HepG2 (cell line): ENCODE measurements at regions not wholly inside any gene's neighbourhood (a gene's known extent, or its start where the extent isn't known, plus 50 kb on each side); places are given as distances from the start of the nearest gene placed in this dataset.

ENCODE experiments used
- ATAC-seq: fragments of 200-7000 bp; cut with Tn5 transposase; 3 replicates; pipeline ENCODE4 v1.9.1; 2020; ENCODE audit warnings: mild to moderate bottlenecking, moderate library complexity
- BruUV-seq: library from RNA; stranded (reverse); fragments of 400-500 nt; replicated peaks from 2 replicates; lab custom pipeline; 2021; lab: Mats Ljungman, UMichigan
- CTCF ChIA-PET: fragments of 300-600 bp; formaldehyde crosslinking; extraction: SDS; loops from one replicate; lab custom pipeline; 2021; ENCODE audit warnings: low total read pairs, inconsistent platforms, low intra/inter-chr PET ratio; lab: Yijun Ruan, JAX
- POLR2A ChIA-PET: fragments of 350-600 bp; sonication (Branson Sonifier 250); formaldehyde crosslinking; loops from one replicate; lab custom pipeline; 2020; ENCODE audit warnings: antibody characterized with exemption, inconsistent platforms; lab: Yijun Ruan, JAX
- DNase-seq: peaks from one replicate; pipeline ENCODE4 v3.0.0-alpha.2; 2015; ENCODE audit warnings: low spot score
- FAIRE-seq: peaks from 3 replicates; lab custom pipeline; 2011; peaks lifted over from hg19 to GRCh38; lab: Jason Lieb, UNC
- H2AFZ ChIP-seq: one replicate; pipeline ENCODE4 v1.6.1; 2011; ENCODE audit warnings: low read length, inconsistent platforms
- H3K27ac ChIP-seq: fragments of 300-600 bp; 3 replicates; pipeline ENCODE4 v1.8.0; 2011; ENCODE audit warnings: mixed run types, mild to moderate bottlenecking, mixed read lengths, low read length, inconsistent platforms; ENCODE audit not compliant: insufficient read depth; ENCODE audit errors: extremely low read length
- H3K27me3 ChIP-seq, 2 experiments: fragments of 200-600 bp in 1 of 2; 2 replicates in 1 of 2; 3 replicates in 1 of 2; pipeline versions ENCODE4 v1.6.0 to v1.8.0; 2011; ENCODE audit warnings: low read length in 2 of 2, mild to moderate bottlenecking in 2 of 2, moderate library complexity in 2 of 2, inconsistent platforms in 1 of 2; ENCODE audit not compliant: insufficient read depth in 2 of 2, control insufficient read depth in 1 of 2
- H3K36me3 ChIP-seq, 2 experiments: fragments of 200-600 bp in 1 of 2; replicated peaks in 1 of 2; 2 replicates in 1 of 2; 3 replicates in 1 of 2; pipeline versions ENCODE4 v1.5.1 to v1.8.0; 2011; ENCODE audit warnings: low read length in 2 of 2, inconsistent platforms in 1 of 2; ENCODE audit not compliant: insufficient read depth in 2 of 2, control insufficient read depth in 1 of 2
- H3K4me1 ChIP-seq: 2 replicates; pipeline ENCODE4 v1.5.1; 2012; ENCODE audit warnings: low read length, inconsistent platforms; ENCODE audit not compliant: insufficient read depth
- H3K4me2 ChIP-seq: 2 replicates; pipeline ENCODE4 v1.6.0; 2011; ENCODE audit warnings: low read depth, low read length, inconsistent platforms
- H3K4me3 ChIP-seq, 3 experiments: fragments of 200-600 bp in 1 of 3; sonication (generic), shearing (Covaris generic) in 1 of 3; replicated peaks in 1 of 3; 2 replicates each; pipeline ENCODE4 v1.5.1; 2011 to 2016; ENCODE audit warnings: low read length in 3 of 3, inconsistent platforms in 2 of 3, low read depth in 2 of 3, mild to moderate bottlenecking in 2 of 3, control low read depth in 1 of 3, mixed read lengths in 1 of 3; ENCODE audit not compliant: insufficient read depth in 1 of 3
- H3K79me2 ChIP-seq: one replicate; pipeline ENCODE4 v1.6.1; 2011; ENCODE audit warnings: low read length, inconsistent platforms; ENCODE audit not compliant: insufficient read depth
- H3K9ac ChIP-seq: 2 replicates; pipeline ENCODE4 v1.6.0; 2011; ENCODE audit warnings: mild to moderate bottlenecking, low read depth, low read length, inconsistent platforms; ENCODE audit not compliant: insufficient read depth
- H3K9me3 ChIP-seq: 2 replicates; pipeline ENCODE4 v1.5.1; 2012; ENCODE audit warnings: mild to moderate bottlenecking, low read length
- H4K20me1 ChIP-seq: 2 replicates; pipeline ENCODE4 v1.6.0; 2011; ENCODE audit warnings: inconsistent platforms, mild to moderate bottlenecking, low read length, moderate library complexity; ENCODE audit not compliant: insufficient read depth
- EZH2 ChIP-seq: conservative IDR thresholded peaks from 2 replicates; pipeline ENCODE4 v1.6.1; 2012; ENCODE audit warnings: mild to moderate bottlenecking, low read depth, low read length, moderate library complexity
- FOXK2 ChIP-seq: fragments of 450-650 bp; IDR thresholded peaks from 2 replicates; pipeline ENCODE4 v1.6.1; 2016
- FOXP1 ChIP-seq, 2 experiments: fragments of 450-650 bp in 1 of 2; IDR thresholded peaks; 2 replicates each; pipeline ENCODE4 v1.6.1; 2017 to 2018; ENCODE audit warnings: antibody characterized with exemption in 1 of 2
- KLF12 ChIP-seq: sonication (generic); formaldehyde crosslinking; IDR thresholded peaks from 2 replicates; pipeline ENCODE4 v1.4.0; 2020; ENCODE audit warnings: missing genetic modification reagents, borderline replicate concordance
- MXI1 ChIP-seq: IDR thresholded peaks from 3 replicates; pipeline ENCODE4 v1.6.1; 2012; ENCODE audit warnings: low read depth, low read length, inconsistent platforms, borderline replicate concordance
- RNF2 ChIP-seq: fragments of 450-650 bp; conservative IDR thresholded peaks from 2 replicates; pipeline ENCODE4 v1.6.1; 2016; ENCODE audit warnings: low read depth
- SNAPC2 ChIP-seq: sonication (generic); formaldehyde crosslinking; IDR thresholded peaks from 2 replicates; pipeline ENCODE4 v1.8.1; 2022; ENCODE audit warnings: mild to moderate bottlenecking, missing genetic modification reagents
- TBL1XR1 ChIP-seq: fragments of 150-350 bp; IDR thresholded peaks from 2 replicates; pipeline ENCODE4 v1.6.1; 2014; ENCODE audit warnings: borderline replicate concordance, low read length; ENCODE audit not compliant: partially characterized antibody
- TBP ChIP-seq: sonication (generic); formaldehyde crosslinking; IDR thresholded peaks from 2 replicates; pipeline ENCODE4 v1.5.0; 2020; ENCODE audit warnings: missing genetic modification reagents
- THAP11 ChIP-seq: IDR thresholded peaks from 2 replicates; pipeline ENCODE4 v1.6.1; 2016; ENCODE audit warnings: missing biosample characterization, missing genetic modification reagents
- ZBTB38 ChIP-seq: sonication (generic); formaldehyde crosslinking; IDR thresholded peaks from 2 replicates; pipeline ENCODE4 v1.5.1; 2020; ENCODE audit warnings: mild to moderate bottlenecking, missing genetic modification reagents
- ZBTB42 ChIP-seq: sonication (generic); formaldehyde crosslinking; IDR thresholded peaks from 2 replicates; pipeline ENCODE4 v1.5.0; 2020; ENCODE audit warnings: mild to moderate bottlenecking, missing genetic modification reagents
- ZNF17 ChIP-seq: sonication (generic); formaldehyde crosslinking; IDR thresholded peaks from 2 replicates; pipeline ENCODE4 v1.5.0; 2020; ENCODE audit warnings: mild to moderate bottlenecking, missing genetic modification reagents
- WGBS: methylation state at CpG from one replicate; pipeline ENCODE4 v1.1.6; 2017; ENCODE audit warnings: low lambda C conversion rate; 5-methylcytosine and 5-hydroxymethylcytosine counted together
- in situ Hi-C: cut with HindIII; loops from 2 replicates; pipeline ENCODE4 v1.10.0; 2017; ENCODE audit warnings: low pct_unique_long_range_greater_than_20kb; ENCODE audit not compliant: extremely low pct_ligation_motif_present
- intact Hi-C: fragments of 100-400 bp; cut with micrococcal nuclease; formaldehyde crosslinking; loops from one replicate; pipeline ENCODE4 v1.10.0; 2022; ENCODE audit not compliant: unreplicated experiment
- TF ChIP-seq, protein P1 (sequence below): sonication (generic); formaldehyde crosslinking; IDR thresholded peaks from 2 replicates; pipeline ENCODE4; 2020; ENCODE audit warnings: missing genetic modification reagents, mild to moderate bottlenecking, borderline replicate concordance
- TF ChIP-seq, protein P2 (sequence below): sonication (generic); formaldehyde crosslinking; IDR thresholded peaks from 2 replicates; pipeline ENCODE4 v1.4.0; 2020; ENCODE audit warnings: missing genetic modification reagents
- TF ChIP-seq, protein P3 (sequence below): sonication (generic); IDR thresholded peaks from 2 replicates; pipeline ENCODE4 v1.6.1; 2016; ENCODE audit warnings: low read depth, borderline replicate concordance
- TF ChIP-seq, protein P4 (sequence below): IDR thresholded peaks from 2 replicates; pipeline ENCODE4 v1.6.1; 2016; ENCODE audit warnings: missing biosample characterization, missing genetic modification reagents, low read depth

DNA sequence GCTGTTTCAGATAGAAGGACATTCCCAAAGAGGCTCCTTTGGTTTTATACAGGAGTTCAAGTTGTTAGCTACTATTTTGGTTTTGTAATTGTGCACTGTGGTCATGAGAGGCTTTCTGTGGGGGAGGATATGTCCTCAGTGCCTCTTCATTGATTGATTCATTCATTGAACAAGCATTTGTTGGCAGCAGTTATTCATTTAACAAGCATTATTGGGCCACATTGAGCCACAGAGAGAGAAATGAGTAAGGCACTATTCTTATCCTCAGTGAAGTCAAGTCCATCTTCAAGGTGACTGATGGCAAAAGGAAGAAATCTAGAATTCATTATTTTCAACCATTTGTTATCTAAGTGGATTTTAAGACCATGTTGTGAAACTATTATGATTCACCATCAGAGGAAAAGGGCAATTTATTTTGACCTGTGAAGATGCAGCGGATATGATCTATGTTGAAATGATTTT, 697.2 kb upstream of the CITED2 start:
- intact Hi-C loops = no loop called here
- DNase-seq = no peak
- H3K79me2 ChIP-seq = no peaks in the 10 kb centered on the region
- no peak overlapping the region for H3K4me2 ChIP-seq
- H3K27ac ChIP-seq = no peak overlapping the region
- H2AFZ ChIP-seq = no peak overlapping the region
- no peaks in the 10 kb centered on the region for H4K20me1 ChIP-seq
- no TSS peak for BruUV-seq
- TF ChIP-seq KLF12 (CRISPR knock-in tag) (no peak), ZBTB42 (no peak), TBP (CRISPR knock-in tag) (no peak), EZH2 (no peak), TBL1XR1 (no peak), THAP11 (CRISPR knock-in tag) (no peak), RNF2 (no peak), FOXK2 (no peak), FOXP1 (IDR thresholded peaks at IDR 0.05) (no peak), FOXP1 (CRISPR knock-in tag; IDR thresholded peaks at IDR 0.05) (no peak), SNAPC2 (CRISPR knock-in tag) (no peak), ZBTB38 (CRISPR knock-in tag) (no peak), ZNF17 (CRISPR knock-in tag) (no peak), MXI1 (no peak)
- TF ChIP-seq, protein P1, sequence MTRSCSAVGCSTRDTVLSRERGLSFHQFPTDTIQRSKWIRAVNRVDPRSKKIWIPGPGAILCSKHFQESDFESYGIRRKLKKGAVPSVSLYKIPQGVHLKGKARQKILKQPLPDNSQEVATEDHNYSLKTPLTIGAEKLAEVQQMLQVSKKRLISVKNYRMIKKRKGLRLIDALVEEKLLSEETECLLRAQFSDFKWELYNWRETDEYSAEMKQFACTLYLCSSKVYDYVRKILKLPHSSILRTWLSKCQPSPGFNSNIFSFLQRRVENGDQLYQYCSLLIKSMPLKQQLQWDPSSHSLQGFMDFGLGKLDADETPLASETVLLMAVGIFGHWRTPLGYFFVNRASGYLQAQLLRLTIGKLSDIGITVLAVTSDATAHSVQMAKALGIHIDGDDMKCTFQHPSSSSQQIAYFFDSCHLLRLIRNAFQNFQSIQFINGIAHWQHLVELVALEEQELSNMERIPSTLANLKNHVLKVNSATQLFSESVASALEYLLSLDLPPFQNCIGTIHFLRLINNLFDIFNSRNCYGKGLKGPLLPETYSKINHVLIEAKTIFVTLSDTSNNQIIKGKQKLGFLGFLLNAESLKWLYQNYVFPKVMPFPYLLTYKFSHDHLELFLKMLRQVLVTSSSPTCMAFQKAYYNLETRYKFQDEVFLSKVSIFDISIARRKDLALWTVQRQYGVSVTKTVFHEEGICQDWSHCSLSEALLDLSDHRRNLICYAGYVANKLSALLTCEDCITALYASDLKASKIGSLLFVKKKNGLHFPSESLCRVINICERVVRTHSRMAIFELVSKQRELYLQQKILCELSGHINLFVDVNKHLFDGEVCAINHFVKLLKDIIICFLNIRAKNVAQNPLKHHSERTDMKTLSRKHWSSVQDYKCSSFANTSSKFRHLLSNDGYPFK (CRISPR knock-in tag) = no peak
- TF ChIP-seq, protein P2, sequence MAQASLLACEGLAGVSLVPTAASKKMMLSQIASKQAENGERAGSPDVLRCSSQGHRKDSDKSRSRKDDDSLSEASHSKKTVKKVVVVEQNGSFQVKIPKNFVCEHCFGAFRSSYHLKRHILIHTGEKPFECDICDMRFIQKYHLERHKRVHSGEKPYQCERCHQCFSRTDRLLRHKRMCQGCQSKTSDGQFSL (CRISPR knock-in tag) = no peak
- TF ChIP-seq, protein P3, sequence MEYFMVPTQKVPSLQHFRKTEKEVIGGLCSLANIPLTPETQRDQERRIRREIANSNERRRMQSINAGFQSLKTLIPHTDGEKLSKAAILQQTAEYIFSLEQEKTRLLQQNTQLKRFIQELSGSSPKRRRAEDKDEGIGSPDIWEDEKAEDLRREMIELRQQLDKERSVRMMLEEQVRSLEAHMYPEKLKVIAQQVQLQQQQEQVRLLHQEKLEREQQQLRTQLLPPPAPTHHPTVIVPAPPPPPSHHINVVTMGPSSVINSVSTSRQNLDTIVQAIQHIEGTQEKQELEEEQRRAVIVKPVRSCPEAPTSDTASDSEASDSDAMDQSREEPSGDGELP = no peak
- TF ChIP-seq, protein P4, sequence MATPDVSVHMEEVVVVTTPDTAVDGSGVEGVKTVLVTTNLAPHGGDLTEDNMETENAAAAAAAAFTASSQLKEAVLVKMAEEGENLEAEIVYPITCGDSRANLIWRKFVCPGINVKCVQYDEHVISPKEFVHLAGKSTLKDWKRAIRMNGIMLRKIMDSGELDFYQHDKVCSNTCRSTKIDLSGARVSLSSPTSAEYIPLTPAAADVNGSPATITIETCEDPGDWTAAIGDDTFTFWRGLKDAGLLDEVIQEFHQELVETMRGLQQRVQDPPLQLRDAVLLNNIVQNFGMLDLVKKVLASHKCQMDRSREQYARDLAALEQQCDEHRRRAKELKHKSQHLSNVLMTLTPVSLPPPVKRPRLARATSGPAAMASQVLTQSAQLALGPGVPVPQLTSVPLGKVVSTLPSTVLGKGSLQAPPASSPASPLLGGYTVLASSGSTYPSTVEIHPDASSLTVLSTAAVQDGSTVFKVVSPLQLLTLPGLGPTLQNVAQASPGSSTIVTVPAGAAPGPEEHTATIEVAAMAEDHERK = no peak
- ChIA-PET POLR2A (no interaction called here), CTCF (no interaction called here)
- no peaks in the 10 kb centered on the region for H3K36me3 ChIP-seq
- H3K4me1 ChIP-seq = no peaks in the 10 kb centered on the region
- H3K4me3 ChIP-seq = no peak overlapping the region
- WGBS = 36% methylated on average over 1 of the region's 1 CpG
- in situ Hi-C loops = no loop called here
- no peaks in the 10 kb centered on the region for H3K27me3 ChIP-seq
- no peaks in the 10 kb centered on the region; the same call in 1 of the 2 replicates for H3K9me3 ChIP-seq
- no peak overlapping the region for H3K9ac ChIP-seq
- no peak for ATAC-seq
- no peak for FAIRE-seq
